ENCODE measurements at regions not wholly inside any gene's neighbourhood (a gene's known extent, or its start where the extent isn't known, plus 50 kb on each side); places are given as distances from the start of the nearest gene placed in this dataset.

DNA sequence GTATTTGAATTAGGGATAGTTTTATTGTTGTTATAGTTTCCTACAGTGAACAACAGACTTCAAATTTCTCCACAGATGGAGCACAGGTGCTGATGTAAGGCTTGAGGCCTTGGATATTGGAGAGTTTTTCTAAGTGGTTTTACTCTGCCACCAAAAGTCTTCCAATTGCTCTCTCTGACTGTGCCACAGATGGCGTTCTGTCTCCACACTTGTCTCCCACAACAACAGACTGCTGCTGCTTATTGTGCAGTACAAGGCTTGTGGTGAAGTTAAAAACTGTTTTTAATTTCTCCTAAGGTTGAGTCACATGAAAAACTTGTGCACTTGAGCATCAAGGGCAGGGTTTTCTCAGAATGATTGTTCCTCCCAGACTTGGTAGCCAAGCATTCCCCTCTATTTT, 460.9 kb upstream of the KHDRBS2 start:
- no peak overlapping the region for H3K4me2 ChIP-seq (ENCODE audit: insufficient read depth, low read length)
- FAIRE-seq (no peak), DNase-seq (ENCODE audit: low read depth, low spot score) (no peak)
- H3K9me3 ChIP-seq (replicated peaks; ENCODE audit: control insufficient read depth, insufficient read depth, low read length), result no peaks in the 10 kb centered on the region
- H3K4me1 ChIP-seq (ENCODE audit: control insufficient read depth, extremely low read depth, insufficient read depth, low read length), result no peaks in the 10 kb centered on the region
- no peaks in the 10 kb centered on the region for H3K9me1 ChIP-seq (replicated peaks; ENCODE audit: control insufficient read depth, extremely low read depth, insufficient read depth, low read length)
- POLR2A ChIA-PET, result no interaction called here
- H3K36me3 ChIP-seq (ENCODE audit: control insufficient read depth in 2 of 2, extremely low read depth in 1 of 2, insufficient read depth in 2 of 2, low read length in 2 of 2), result no peaks in the 10 kb centered on the region
- no TSS peak for BruUV-seq (replicated peaks)
- dilution Hi-C loops (cut with MboI; ENCODE audit: extremely low pct_ligation_motif_present, low sequenced_read_pairs), result no loop called here
- no peak overlapping the region for H3K27ac ChIP-seq (ENCODE audit: insufficient read depth, low read depth, low read length)
- H4K20me1 ChIP-seq (replicated peaks; ENCODE audit: control insufficient read depth, extremely low read depth, insufficient read depth, low read length), result no peaks in the 10 kb centered on the region
- CTCF ChIA-PET, result no interaction called here
- H3K9ac ChIP-seq (replicated peaks; ENCODE audit: extremely low read depth, insufficient read depth, low read length), result no peak overlapping the region
- intact Hi-C loops (cut with micrococcal nuclease), result no loop called here
- H3K4me3 ChIP-seq (replicated peaks in 1 of 3; ENCODE audit: insufficient read depth in 1 of 3, low read depth in 1 of 3, low read length in 3 of 3), result no peak overlapping the region
- no peaks in the 10 kb centered on the region for H3K79me2 ChIP-seq (ENCODE audit: control insufficient read depth, insufficient read depth, low read length)
- no peak overlapping the region for H2AFZ ChIP-seq (ENCODE audit: low read depth, low read length)
- TF ChIP-seq MYC (IDR thresholded peaks at IDR 0.05; ENCODE audit: low read depth, low read length) (no peak), EZH2 (IDR thresholded peaks at IDR 0.05; ENCODE audit: borderline replicate concordance, low read depth, low read length, severe bottlenecking) (no peak), FOS (IDR thresholded peaks at IDR 0.05; ENCODE audit: borderline replicate concordance, insufficient read depth, low read length) (no peak), POLR2AphosphoS5 (IDR thresholded peaks at IDR 0.05; ENCODE audit: insufficient read depth, low read depth, low read length) (no peak), POLR2A (IDR thresholded peaks at IDR 0.05; ENCODE audit: low read depth, low read length) (no peak)
- TF ChIP-seq, protein P1, sequence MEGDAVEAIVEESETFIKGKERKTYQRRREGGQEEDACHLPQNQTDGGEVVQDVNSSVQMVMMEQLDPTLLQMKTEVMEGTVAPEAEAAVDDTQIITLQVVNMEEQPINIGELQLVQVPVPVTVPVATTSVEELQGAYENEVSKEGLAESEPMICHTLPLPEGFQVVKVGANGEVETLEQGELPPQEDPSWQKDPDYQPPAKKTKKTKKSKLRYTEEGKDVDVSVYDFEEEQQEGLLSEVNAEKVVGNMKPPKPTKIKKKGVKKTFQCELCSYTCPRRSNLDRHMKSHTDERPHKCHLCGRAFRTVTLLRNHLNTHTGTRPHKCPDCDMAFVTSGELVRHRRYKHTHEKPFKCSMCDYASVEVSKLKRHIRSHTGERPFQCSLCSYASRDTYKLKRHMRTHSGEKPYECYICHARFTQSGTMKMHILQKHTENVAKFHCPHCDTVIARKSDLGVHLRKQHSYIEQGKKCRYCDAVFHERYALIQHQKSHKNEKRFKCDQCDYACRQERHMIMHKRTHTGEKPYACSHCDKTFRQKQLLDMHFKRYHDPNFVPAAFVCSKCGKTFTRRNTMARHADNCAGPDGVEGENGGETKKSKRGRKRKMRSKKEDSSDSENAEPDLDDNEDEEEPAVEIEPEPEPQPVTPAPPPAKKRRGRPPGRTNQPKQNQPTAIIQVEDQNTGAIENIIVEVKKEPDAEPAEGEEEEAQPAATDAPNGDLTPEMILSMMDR (IDR thresholded peaks at IDR 0.05; ENCODE audit: extremely low read depth in 1 of 2, insufficient read depth in 1 of 2, low read depth in 1 of 2, low read length in 2 of 2), result no peak
- TF ChIP-seq, protein P2, sequence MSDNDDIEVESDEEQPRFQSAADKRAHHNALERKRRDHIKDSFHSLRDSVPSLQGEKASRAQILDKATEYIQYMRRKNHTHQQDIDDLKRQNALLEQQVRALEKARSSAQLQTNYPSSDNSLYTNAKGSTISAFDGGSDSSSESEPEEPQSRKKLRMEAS (IDR thresholded peaks at IDR 0.05; ENCODE audit: insufficient read depth, insufficient read length), result no peak
- no peaks in the 10 kb centered on the region for H3K27me3 ChIP-seq (ENCODE audit: control insufficient read depth in 2 of 2, insufficient read depth in 2 of 2, low read length in 2 of 2)

DNA sequence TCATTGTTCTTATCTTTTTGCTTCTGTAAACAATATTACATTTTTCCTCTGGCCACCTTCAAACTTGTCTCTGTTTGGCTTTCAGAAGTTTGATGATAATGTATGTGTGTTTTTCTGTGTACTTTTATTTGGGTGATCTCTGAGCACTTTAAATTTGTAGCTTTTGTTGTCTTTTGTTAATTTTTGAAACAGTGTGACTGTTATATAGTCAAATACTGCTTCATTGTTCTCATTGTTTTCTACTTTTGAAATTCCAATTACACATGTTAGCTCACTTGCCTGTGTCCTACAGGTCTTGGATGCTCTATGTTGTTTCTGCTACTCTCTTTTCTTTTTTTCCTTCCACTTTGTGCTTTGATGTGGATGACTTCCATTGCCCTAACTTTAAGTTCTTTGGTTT, 460.1 kb upstream of the KHDRBS2 start:
- Histone ChIP-seq H3K79me2 (ENCODE audit: control insufficient read depth, insufficient read depth, low read length) (no peaks in the 10 kb centered on the region), H4K20me1 (replicated peaks; ENCODE audit: control insufficient read depth, extremely low read depth, insufficient read depth, low read length) (no peaks in the 10 kb centered on the region), H3K9me3 (replicated peaks; ENCODE audit: control insufficient read depth, insufficient read depth, low read length) (no peaks in the 10 kb centered on the region), H3K4me1 (ENCODE audit: control insufficient read depth, extremely low read depth, insufficient read depth, low read length) (no peaks in the 10 kb centered on the region), H3K4me3 (replicated peaks in 1 of 3; ENCODE audit: insufficient read depth in 1 of 3, low read depth in 1 of 3, low read length in 3 of 3) (no peak overlapping the region), H3K27ac (ENCODE audit: insufficient read depth, low read depth, low read length) (no peak overlapping the region), H2AFZ (ENCODE audit: low read depth, low read length) (no peak overlapping the region), H3K36me3 (ENCODE audit: control insufficient read depth in 2 of 2, extremely low read depth in 1 of 2, insufficient read depth in 2 of 2, low read length in 2 of 2) (no peaks in the 10 kb centered on the region), H3K9ac (replicated peaks; ENCODE audit: extremely low read depth, insufficient read depth, low read length) (no peak overlapping the region), H3K27me3 (ENCODE audit: control insufficient read depth in 2 of 2, insufficient read depth in 2 of 2, low read length in 2 of 2) (no peaks in the 10 kb centered on the region), H3K4me2 (ENCODE audit: insufficient read depth, low read length) (no peak overlapping the region), H3K9me1 (replicated peaks; ENCODE audit: control insufficient read depth, extremely low read depth, insufficient read depth, low read length) (no peaks in the 10 kb centered on the region)
- TF ChIP-seq JUN (IDR thresholded peaks at IDR 0.05; ENCODE audit: borderline replicate concordance, insufficient read depth, insufficient read length, low read depth), result no peak
- no peak for TF ChIP-seq POLR2AphosphoS5 (IDR thresholded peaks at IDR 0.05; ENCODE audit: insufficient read depth, low read depth, low read length)
- TF ChIP-seq FOS (IDR thresholded peaks at IDR 0.05; ENCODE audit: borderline replicate concordance, insufficient read depth, low read length), result no peak
- TF ChIP-seq EZH2 (IDR thresholded peaks at IDR 0.05; ENCODE audit: borderline replicate concordance, low read depth, low read length, severe bottlenecking), result no peak
- TF ChIP-seq MYC (IDR thresholded peaks at IDR 0.05; ENCODE audit: low read depth, low read length), result no peak
- TF ChIP-seq GATA2 (IDR thresholded peaks at IDR 0.05; ENCODE audit: insufficient read depth, insufficient read length, low read depth, low read length), result no peak
- TF ChIP-seq, protein P2 (IDR thresholded peaks at IDR 0.05; ENCODE audit: insufficient read depth, insufficient read length), result no peak
- TF ChIP-seq, protein P1 (IDR thresholded peaks at IDR 0.05; ENCODE audit: extremely low read depth in 1 of 2, insufficient read depth in 1 of 2, low read depth in 1 of 2, low read length in 2 of 2), result no peak
- TF ChIP-seq POLR2A (IDR thresholded peaks at IDR 0.05; ENCODE audit: low read depth, low read length), result no peak
- FAIRE-seq (no peak), DNase-seq (ENCODE audit: low read depth, low spot score) (no peak)
- ChIA-PET CTCF (no interaction called here), POLR2A (no interaction called here)
- dilution Hi-C loops (cut with MboI; ENCODE audit: extremely low pct_ligation_motif_present, low sequenced_read_pairs), result no loop called here
- intact Hi-C loops (cut with micrococcal nuclease), result no loop called here
- no TSS peak for BruUV-seq (replicated peaks)
